ENCODE measurements at regions not wholly inside any gene's neighbourhood (a gene's known extent, or its start where the extent isn't known, plus 50 kb on each side); places are given as distances from the start of the nearest gene placed in this dataset.

- TF ChIP-seq POLR2A (IDR thresholded peaks at IDR 0.05) (no peak), CTCF (IDR thresholded peaks at IDR 0.05) (no peak)
Observed at GRCh38 chr7:113652501-113652900, 266.3 kb downstream of the PPP1R3A start.
